Neural progenitor cell (in vitro differentiated cells): ENCODE measurements at regions not wholly inside any gene's neighbourhood (a gene's known extent, or its start where the extent isn't known, plus 50 kb on each side); places are given as distances from the start of the nearest gene placed in this dataset.
A peak's percentile ranks its signal among the peaks of the same experiment; 100 is the strongest.
"Not testable (repeated sequence)": the region's sequence is repeated elsewhere in the genome, so short reads cannot be mapped to it uniquely, and the experiment has no call there.

Experiments
- DNase-seq: peaks from one replicate; pipeline ENCODE4 v3.0.0-alpha.2; 2016; ENCODE audit warnings: low spot score
- H2AFZ ChIP-seq: fragments of 200-600 bp; sonication (generic); replicated peaks from 2 replicates; pipeline ENCODE4 v1.6.1; 2016; ENCODE audit warnings: antibody characterized with exemption
- H3F3A ChIP-seq: fragments of 200-600 bp; sonication (generic); 2 replicates; pipeline ENCODE4 v1.6.1; 2016; ENCODE audit warnings: antibody characterized with exemption, low read depth
- H3K27ac ChIP-seq: fragments of 200-600 bp; sonication (generic); 2 replicates; pipeline ENCODE4 v1.5.1; 2016; ENCODE audit warnings: mild to moderate bottlenecking
- H3K27me3 ChIP-seq: fragments of 200-600 bp; sonication (generic); 2 replicates; pipeline ENCODE4 v1.6.1; 2016; ENCODE audit warnings: mild to moderate bottlenecking, moderate library complexity
- H3K36me3 ChIP-seq: fragments of 200-600 bp; sonication (generic); 2 replicates; pipeline ENCODE4 v1.5.1; 2016
- H3K4me1 ChIP-seq: fragments of 200-600 bp; sonication (generic); 2 replicates; pipeline ENCODE4 v1.6.1; 2016; ENCODE audit warnings: mixed run types
- H3K4me2 ChIP-seq: fragments of 200-600 bp; sonication (generic); 2 replicates; pipeline ENCODE4 v1.6.1; 2016
- H3K4me3 ChIP-seq: fragments of 200-600 bp; sonication (generic); 2 replicates; pipeline ENCODE4 v1.5.1; 2016
- H3K79me2 ChIP-seq: fragments of 200-600 bp; sonication (generic); 2 replicates; pipeline ENCODE4 v1.6.1; 2016; ENCODE audit warnings: low read depth
- H3K9ac ChIP-seq: fragments of 200-600 bp; sonication (generic); 2 replicates; pipeline ENCODE4 v1.6.1; 2016
- H3K9me3 ChIP-seq: fragments of 200-600 bp; sonication (generic); 2 replicates; pipeline ENCODE4 v1.5.1; 2016; ENCODE audit warnings: low read depth
- H4K20me1 ChIP-seq: fragments of 200-600 bp; sonication (generic); 2 replicates; pipeline ENCODE4 v1.6.1; 2016; ENCODE audit warnings: low read depth
- H3K27ac Mint-ChIP-seq: 3 replicates; pipeline ENCODE4 v1.8.0; 2021; ENCODE audit warnings: mixed read lengths
- H3K27me3 Mint-ChIP-seq: 2 replicates; pipeline ENCODE4 v1.8.0; 2022; ENCODE audit warnings: low read depth, mild to moderate bottlenecking, inconsistent platforms, moderate library complexity, mixed read lengths; ENCODE audit not compliant: insufficient read depth
- H3K36me3 Mint-ChIP-seq: 3 replicates; pipeline ENCODE4 v1.8.0; 2021; ENCODE audit warnings: mixed read lengths
- H3K4me1 Mint-ChIP-seq: 3 replicates; pipeline ENCODE4 v1.8.0; 2021; ENCODE audit warnings: mixed read lengths
- H3K4me3 Mint-ChIP-seq: 3 replicates; pipeline ENCODE4 v1.8.0; 2021; ENCODE audit warnings: mild to moderate bottlenecking, moderate library complexity, mixed read lengths
- H3K9me3 Mint-ChIP-seq: 3 replicates; pipeline ENCODE4 v1.8.0; 2020; ENCODE audit warnings: mixed read lengths
- EZH2 ChIP-seq: fragments of 200-600 bp; sonication (generic); IDR thresholded peaks from 2 replicates; pipeline ENCODE4 v1.6.1; 2017; ENCODE audit warnings: antibody characterized with exemption, mild to moderate bottlenecking, moderate library complexity
- EZH2phosphoT487 ChIP-seq: fragments of 200-600 bp; sonication (generic); IDR thresholded peaks from 2 replicates; pipeline ENCODE4 v1.6.1; 2017; ENCODE audit warnings: antibody characterized with exemption
- TF ChIP-seq, protein P1 (sequence below): fragments of 200-600 bp; sonication (generic); IDR thresholded peaks from 2 replicates; pipeline ENCODE4 v1.5.1; 2017; ENCODE audit warnings: antibody characterized with exemption, mild to moderate bottlenecking

DNA sequence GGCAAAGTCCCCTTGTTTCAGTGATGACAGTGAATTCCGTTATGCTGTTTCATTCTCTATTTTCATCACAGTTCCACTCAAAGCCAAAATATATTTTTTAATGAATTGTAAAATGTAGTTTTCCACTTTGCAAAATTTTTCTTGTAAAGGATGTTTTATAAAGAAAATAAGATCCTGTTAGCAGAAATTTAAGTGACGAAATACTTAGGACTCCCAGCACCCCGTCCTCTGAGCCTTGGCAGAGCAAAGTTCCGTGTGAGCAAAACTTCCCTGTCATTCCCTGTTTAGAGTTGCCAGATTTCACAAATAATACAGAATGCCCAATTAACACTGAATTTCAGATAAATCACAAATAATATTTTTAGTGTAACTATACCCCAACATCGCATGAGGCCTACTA is 81.0 kb upstream of the RBPJ start:
- no peak overlapping the region for H3K4me3 Mint-ChIP-seq
- H3K79me2 ChIP-seq = no peaks in the 10 kb centered on the region
- no peaks in the 10 kb centered on the region for H3K27me3 ChIP-seq
- no peaks in the 10 kb centered on the region for H3K36me3 ChIP-seq
- H3K36me3 Mint-ChIP-seq = no peaks in the 10 kb centered on the region
- H3K27me3 Mint-ChIP-seq = no peaks in the 10 kb centered on the region
- H3K9me3 Mint-ChIP-seq = peaks cover 2% of the 10 kb centered on the region
- H4K20me1 ChIP-seq = peaks cover 6% of the 10 kb centered on the region
- no peak overlapping the region for H3K9ac ChIP-seq
- no peak overlapping the region for H2AFZ ChIP-seq
- no peak overlapping the region for H3K27ac ChIP-seq
- H3K4me2 ChIP-seq = peak overlapping the region; percentile 73
- no peak for DNase-seq
- peaks cover 20% of the 10 kb centered on the region for H3K4me1 Mint-ChIP-seq
- H3K4me1 ChIP-seq = peaks cover 22% of the 10 kb centered on the region
- H3K4me3 ChIP-seq = no peak overlapping the region
- peaks cover 35% of the 10 kb centered on the region for H3F3A ChIP-seq
- H3K9me3 ChIP-seq = no peaks in the 10 kb centered on the region
- H3K27ac Mint-ChIP-seq = no peak overlapping the region
- TF ChIP-seq, protein P1, sequence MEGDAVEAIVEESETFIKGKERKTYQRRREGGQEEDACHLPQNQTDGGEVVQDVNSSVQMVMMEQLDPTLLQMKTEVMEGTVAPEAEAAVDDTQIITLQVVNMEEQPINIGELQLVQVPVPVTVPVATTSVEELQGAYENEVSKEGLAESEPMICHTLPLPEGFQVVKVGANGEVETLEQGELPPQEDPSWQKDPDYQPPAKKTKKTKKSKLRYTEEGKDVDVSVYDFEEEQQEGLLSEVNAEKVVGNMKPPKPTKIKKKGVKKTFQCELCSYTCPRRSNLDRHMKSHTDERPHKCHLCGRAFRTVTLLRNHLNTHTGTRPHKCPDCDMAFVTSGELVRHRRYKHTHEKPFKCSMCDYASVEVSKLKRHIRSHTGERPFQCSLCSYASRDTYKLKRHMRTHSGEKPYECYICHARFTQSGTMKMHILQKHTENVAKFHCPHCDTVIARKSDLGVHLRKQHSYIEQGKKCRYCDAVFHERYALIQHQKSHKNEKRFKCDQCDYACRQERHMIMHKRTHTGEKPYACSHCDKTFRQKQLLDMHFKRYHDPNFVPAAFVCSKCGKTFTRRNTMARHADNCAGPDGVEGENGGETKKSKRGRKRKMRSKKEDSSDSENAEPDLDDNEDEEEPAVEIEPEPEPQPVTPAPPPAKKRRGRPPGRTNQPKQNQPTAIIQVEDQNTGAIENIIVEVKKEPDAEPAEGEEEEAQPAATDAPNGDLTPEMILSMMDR = no peak
- TF ChIP-seq EZH2 (no peak), EZH2phosphoT487 (no peak)

DNA sequence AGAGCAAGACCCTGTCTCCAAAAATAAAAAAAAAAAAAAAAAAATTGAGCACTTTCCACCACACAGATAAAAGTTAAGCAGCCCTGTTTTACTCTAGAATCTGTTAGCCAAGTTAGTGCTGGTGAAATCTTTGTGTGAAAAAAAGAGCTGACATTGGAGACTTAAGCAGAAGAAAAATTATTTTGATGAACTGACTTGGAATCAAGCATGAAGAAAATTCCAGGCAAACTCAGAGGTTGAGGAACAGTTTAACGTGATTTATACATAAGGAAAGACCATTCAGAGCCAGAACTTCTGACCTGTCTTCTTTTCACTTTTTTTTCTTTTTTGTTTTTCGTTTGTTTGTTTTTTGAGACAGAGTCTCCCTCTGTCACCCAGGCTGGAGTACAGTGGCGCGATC is 79.6 kb upstream of the RBPJ start:
- TF ChIP-seq EZH2phosphoT487 (no peak), EZH2 (no peak)
- TF ChIP-seq, protein P1 = no peak

DNA sequence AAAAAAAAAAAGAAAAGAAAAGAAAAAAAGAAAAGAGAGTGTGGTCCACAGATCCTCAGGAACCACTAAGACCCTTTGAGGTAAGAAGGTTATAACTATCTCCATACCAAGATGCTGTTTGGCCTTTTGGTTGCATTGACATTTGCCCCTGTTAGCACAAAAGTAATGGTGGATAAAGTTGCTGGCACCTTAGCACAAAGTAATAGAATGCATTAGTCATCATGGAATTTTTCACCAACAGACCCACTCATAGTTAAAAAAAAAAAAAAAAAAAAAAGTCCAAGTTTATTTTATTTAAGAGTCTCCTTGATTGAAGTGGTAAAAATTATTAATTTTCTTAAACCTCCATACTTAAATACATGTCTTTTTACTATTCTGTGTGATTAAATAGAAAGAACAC is 78.4 kb upstream of the RBPJ start:
- H3K9ac ChIP-seq = no peak overlapping the region
- H4K20me1 ChIP-seq = peaks cover 6% of the 10 kb centered on the region
- no peak overlapping the region for H3K27ac ChIP-seq
- no peaks in the 10 kb centered on the region for H3K27me3 ChIP-seq
- H3K4me3 Mint-ChIP-seq = no peak overlapping the region
- no peaks in the 10 kb centered on the region for H3K9me3 ChIP-seq
- TF ChIP-seq EZH2phosphoT487 = no peak
- no peak for TF ChIP-seq EZH2
- TF ChIP-seq, protein P1 = no peak
- H3K4me1 Mint-ChIP-seq = peaks cover 20% of the 10 kb centered on the region
- peaks cover 35% of the 10 kb centered on the region for H3F3A ChIP-seq
- no peak overlapping the region for H2AFZ ChIP-seq
- H3K27ac Mint-ChIP-seq = no peak overlapping the region
- H3K9me3 Mint-ChIP-seq = peaks cover 10% of the 10 kb centered on the region
- no peaks in the 10 kb centered on the region for H3K79me2 ChIP-seq
- H3K4me1 ChIP-seq = peaks cover 22% of the 10 kb centered on the region
- H3K4me2 ChIP-seq = no peak overlapping the region
- no peak overlapping the region for H3K4me3 ChIP-seq
- peaks cover 2% of the 10 kb centered on the region for H3K27me3 Mint-ChIP-seq
- H3K36me3 Mint-ChIP-seq = no peaks in the 10 kb centered on the region
- no peaks in the 10 kb centered on the region for H3K36me3 ChIP-seq
- no peak for DNase-seq

More for the DNA sequence above, 79.6 kb upstream of the RBPJ start:
- H3F3A ChIP-seq = peaks cover 35% of the 10 kb centered on the region
- no peak overlapping the region for H3K4me2 ChIP-seq
- Mint-ChIP-seq H3K4me1 (peaks cover 20% of the 10 kb centered on the region), H3K27ac (no peak overlapping the region), H3K27me3 (peaks cover 2% of the 10 kb centered on the region), H3K36me3 (no peaks in the 10 kb centered on the region), H3K9me3 (peaks cover 10% of the 10 kb centered on the region), H3K4me3 (no peak overlapping the region)
- H4K20me1 ChIP-seq = peaks cover 6% of the 10 kb centered on the region
- H3K9me3 ChIP-seq = no peaks in the 10 kb centered on the region
- no peaks in the 10 kb centered on the region for H3K27me3 ChIP-seq
- DNase-seq = no peak
- H3K9ac ChIP-seq = no peak overlapping the region
- H3K4me1 ChIP-seq = peaks cover 22% of the 10 kb centered on the region
- no peak overlapping the region for H3K4me3 ChIP-seq
- H2AFZ ChIP-seq = no peak overlapping the region
- no peak overlapping the region for H3K27ac ChIP-seq
- H3K36me3 ChIP-seq = no peaks in the 10 kb centered on the region
- H3K79me2 ChIP-seq = no peaks in the 10 kb centered on the region

DNA sequence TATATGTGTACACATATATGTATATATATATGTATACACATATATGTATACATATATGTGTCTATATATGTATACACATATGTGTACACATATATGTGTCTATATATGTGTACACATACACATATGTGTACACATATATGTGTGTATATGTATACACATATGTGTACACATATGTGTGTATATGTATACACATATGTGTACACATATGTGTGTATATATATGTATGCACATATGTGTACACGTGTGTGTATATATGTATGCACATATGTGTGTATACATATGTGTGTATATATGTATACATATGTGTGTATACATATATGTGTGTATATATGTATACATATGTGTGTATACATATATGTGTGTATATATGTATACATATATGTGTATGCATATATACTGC is 76.7 kb upstream of the RBPJ start:
- H3K27ac Mint-ChIP-seq, H3K4me2 ChIP-seq, H3K4me3 ChIP-seq, H4K20me1 ChIP-seq, H3K9me3 ChIP-seq, H3K9me3 Mint-ChIP-seq, H3K27me3 Mint-ChIP-seq, H3K36me3 Mint-ChIP-seq, H3K27me3 ChIP-seq, H3K36me3 ChIP-seq, DNase-seq, H3K4me1 ChIP-seq, H3K4me3 Mint-ChIP-seq, H2AFZ ChIP-seq, H3K27ac ChIP-seq, H3K9ac ChIP-seq, H3K4me1 Mint-ChIP-seq, H3K79me2 ChIP-seq: not testable (repeated sequence)
- peaks cover 22% of the 10 kb centered on the region for H3F3A ChIP-seq
